ENCODE measurements at regions not wholly inside any gene's neighbourhood (a gene's known extent, or its start where the extent isn't known, plus 50 kb on each side); places are given as distances from the start of the nearest gene placed in this dataset.

DNA sequence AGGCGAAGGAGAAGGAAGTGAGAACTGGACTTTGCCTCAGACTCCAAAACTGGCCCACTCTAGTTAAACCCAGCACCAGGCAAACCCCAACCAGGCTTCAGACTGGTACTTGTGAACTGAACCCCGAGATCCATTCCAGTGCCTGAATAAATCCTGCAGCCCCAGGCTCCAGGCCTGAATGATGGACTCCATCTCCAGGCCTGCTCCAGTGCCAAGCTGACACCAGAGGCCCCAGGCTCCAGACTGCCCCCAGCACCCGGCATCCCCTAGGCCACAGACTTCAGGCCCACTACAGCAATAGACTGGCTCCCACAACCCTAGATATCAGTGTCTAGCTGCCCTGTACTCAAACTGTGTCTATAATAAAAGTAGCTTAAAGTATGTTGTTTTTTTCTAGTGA lies 406.8 kb downstream of the FAM181B start:
- TF ChIP-seq NFIC (IDR thresholded peaks at IDR 0.05) (no peak), CREB1 (IDR thresholded peaks at IDR 0.05; ENCODE audit: low read depth) (no peak), TEAD4 (IDR thresholded peaks at IDR 0.05) (no peak), FOXM1 (IDR thresholded peaks at IDR 0.05; ENCODE audit: borderline replicate concordance, low read depth) (no peak), RAD21 (IDR thresholded peaks at IDR 0.05; ENCODE audit: low read depth) (no peak), TCF12 (IDR thresholded peaks at IDR 0.05; ENCODE audit: low read depth) (no peak), YY1 (IDR thresholded peaks at IDR 0.05; ENCODE audit: low read depth) (no peak), EP300 (IDR thresholded peaks at IDR 0.05; ENCODE audit: borderline replicate concordance) (no peak), EGR1 (IDR thresholded peaks at IDR 0.05) (no peak), ZBTB7A (IDR thresholded peaks at IDR 0.05; ENCODE audit: low read depth) (no peak), CEBPB (IDR thresholded peaks at IDR 0.05) (no peak), TAF1 (IDR thresholded peaks at IDR 0.05; ENCODE audit: low read depth) (no peak)
- TF ChIP-seq, protein P1, sequence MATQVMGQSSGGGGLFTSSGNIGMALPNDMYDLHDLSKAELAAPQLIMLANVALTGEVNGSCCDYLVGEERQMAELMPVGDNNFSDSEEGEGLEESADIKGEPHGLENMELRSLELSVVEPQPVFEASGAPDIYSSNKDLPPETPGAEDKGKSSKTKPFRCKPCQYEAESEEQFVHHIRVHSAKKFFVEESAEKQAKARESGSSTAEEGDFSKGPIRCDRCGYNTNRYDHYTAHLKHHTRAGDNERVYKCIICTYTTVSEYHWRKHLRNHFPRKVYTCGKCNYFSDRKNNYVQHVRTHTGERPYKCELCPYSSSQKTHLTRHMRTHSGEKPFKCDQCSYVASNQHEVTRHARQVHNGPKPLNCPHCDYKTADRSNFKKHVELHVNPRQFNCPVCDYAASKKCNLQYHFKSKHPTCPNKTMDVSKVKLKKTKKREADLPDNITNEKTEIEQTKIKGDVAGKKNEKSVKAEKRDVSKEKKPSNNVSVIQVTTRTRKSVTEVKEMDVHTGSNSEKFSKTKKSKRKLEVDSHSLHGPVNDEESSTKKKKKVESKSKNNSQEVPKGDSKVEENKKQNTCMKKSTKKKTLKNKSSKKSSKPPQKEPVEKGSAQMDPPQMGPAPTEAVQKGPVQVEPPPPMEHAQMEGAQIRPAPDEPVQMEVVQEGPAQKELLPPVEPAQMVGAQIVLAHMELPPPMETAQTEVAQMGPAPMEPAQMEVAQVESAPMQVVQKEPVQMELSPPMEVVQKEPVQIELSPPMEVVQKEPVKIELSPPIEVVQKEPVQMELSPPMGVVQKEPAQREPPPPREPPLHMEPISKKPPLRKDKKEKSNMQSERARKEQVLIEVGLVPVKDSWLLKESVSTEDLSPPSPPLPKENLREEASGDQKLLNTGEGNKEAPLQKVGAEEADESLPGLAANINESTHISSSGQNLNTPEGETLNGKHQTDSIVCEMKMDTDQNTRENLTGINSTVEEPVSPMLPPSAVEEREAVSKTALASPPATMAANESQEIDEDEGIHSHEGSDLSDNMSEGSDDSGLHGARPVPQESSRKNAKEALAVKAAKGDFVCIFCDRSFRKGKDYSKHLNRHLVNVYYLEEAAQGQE (IDR thresholded peaks at IDR 0.05; ENCODE audit: low read depth) = no peak
- TF ChIP-seq, protein P2, sequence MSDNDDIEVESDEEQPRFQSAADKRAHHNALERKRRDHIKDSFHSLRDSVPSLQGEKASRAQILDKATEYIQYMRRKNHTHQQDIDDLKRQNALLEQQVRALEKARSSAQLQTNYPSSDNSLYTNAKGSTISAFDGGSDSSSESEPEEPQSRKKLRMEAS (IDR thresholded peaks at IDR 0.05) = no peak
- TF ChIP-seq, protein P3, sequence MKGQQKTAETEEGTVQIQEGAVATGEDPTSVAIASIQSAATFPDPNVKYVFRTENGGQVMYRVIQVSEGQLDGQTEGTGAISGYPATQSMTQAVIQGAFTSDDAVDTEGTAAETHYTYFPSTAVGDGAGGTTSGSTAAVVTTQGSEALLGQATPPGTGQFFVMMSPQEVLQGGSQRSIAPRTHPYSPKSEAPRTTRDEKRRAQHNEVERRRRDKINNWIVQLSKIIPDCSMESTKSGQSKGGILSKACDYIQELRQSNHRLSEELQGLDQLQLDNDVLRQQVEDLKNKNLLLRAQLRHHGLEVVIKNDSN (IDR thresholded peaks at IDR 0.05) = no peak

DNA sequence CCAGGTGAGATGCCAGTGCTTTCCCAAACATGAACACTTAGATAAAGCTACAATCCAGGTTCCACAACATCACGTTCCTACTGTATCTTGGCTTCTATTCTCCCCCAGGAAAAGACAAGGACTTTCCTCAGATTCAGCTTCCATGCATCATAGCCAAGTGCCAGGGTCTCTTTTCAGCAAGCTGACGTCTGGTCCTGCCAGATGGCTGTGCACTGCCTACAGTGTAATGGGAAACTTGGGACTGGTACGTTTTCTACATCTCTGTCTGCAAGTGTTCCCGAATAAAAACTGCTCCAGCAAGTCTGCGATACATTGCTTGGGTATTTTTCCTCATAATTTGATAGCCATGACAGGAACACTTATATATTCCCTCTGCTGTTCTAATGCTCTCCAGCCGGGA lies 412.5 kb downstream of the FAM181B start:
- no peak for TF ChIP-seq CEBPB (IDR thresholded peaks at IDR 0.05)
- TF ChIP-seq, protein P1 (IDR thresholded peaks at IDR 0.05; ENCODE audit: low read depth) = no peak
- TF ChIP-seq, protein P2 (IDR thresholded peaks at IDR 0.05) = no peak
- TF ChIP-seq EGR1 (IDR thresholded peaks at IDR 0.05) = no peak
- no peak for TF ChIP-seq EP300 (IDR thresholded peaks at IDR 0.05; ENCODE audit: borderline replicate concordance)
- no peak for TF ChIP-seq TEAD4 (IDR thresholded peaks at IDR 0.05)
- no peak for TF ChIP-seq TCF12 (IDR thresholded peaks at IDR 0.05; ENCODE audit: low read depth)
- no peak for TF ChIP-seq ZBTB7A (IDR thresholded peaks at IDR 0.05; ENCODE audit: low read depth)
- TF ChIP-seq YY1 (IDR thresholded peaks at IDR 0.05; ENCODE audit: low read depth) = no peak
- no peak for TF ChIP-seq FOXM1 (IDR thresholded peaks at IDR 0.05; ENCODE audit: borderline replicate concordance, low read depth)
- TF ChIP-seq, protein P3 (IDR thresholded peaks at IDR 0.05) = no peak
- no peak for TF ChIP-seq CREB1 (IDR thresholded peaks at IDR 0.05; ENCODE audit: low read depth)
- no peak for TF ChIP-seq RAD21 (IDR thresholded peaks at IDR 0.05; ENCODE audit: low read depth)
- TF ChIP-seq NFIC (IDR thresholded peaks at IDR 0.05) = no peak
- no peak for TF ChIP-seq TAF1 (IDR thresholded peaks at IDR 0.05; ENCODE audit: low read depth)

DNA sequence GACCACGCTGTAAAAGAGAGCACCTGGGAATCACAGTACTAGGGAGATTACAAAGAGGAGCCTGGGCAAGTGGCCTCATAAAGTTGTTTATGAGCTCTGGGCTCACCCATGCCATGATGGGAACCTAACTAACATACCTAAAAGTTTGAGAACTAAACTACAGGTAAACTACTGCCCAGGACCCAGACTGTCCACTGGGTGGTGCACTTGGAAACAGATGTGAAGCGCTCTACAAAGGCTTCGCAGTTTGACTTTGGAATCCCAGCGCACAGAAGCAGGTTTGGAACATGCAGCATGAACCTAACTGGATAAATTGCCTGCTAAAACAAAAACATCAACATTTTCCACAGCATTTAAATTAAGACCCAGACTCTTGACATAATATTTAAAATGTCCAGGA lies 418.6 kb downstream of the FAM181B start:
- TF ChIP-seq FOXM1 (IDR thresholded peaks at IDR 0.05; ENCODE audit: borderline replicate concordance, low read depth) (no peak), RAD21 (IDR thresholded peaks at IDR 0.05; ENCODE audit: low read depth) (peak; percentile 28; the same call in 1 of the 2 replicates)

DNA sequence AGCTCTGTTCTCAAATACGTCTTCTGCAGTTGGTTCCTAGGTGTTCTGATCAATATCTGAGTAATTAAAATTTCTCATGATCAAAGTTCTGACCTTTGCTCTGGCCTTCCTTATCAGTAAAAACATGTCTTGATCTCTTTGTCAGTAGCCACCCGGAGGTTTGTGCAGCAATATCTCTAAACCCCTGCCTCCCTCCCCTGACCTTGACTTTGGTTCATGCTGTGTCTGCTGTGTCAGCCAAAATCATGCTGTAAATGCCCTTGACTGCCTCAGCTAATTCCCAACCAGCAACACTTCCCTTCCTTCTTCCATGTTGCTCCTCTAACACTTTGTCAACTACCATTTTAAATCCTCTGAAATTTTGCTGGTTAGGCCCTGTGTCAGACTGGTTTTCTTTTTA lies 424.7 kb downstream of the FAM181B start:
- TF ChIP-seq RAD21 (IDR thresholded peaks at IDR 0.05; ENCODE audit: low read depth) (no peak), TEAD4 (IDR thresholded peaks at IDR 0.05) (no peak), YY1 (IDR thresholded peaks at IDR 0.05; ENCODE audit: low read depth) (no peak), CREB1 (IDR thresholded peaks at IDR 0.05; ENCODE audit: low read depth) (no peak), TAF1 (IDR thresholded peaks at IDR 0.05; ENCODE audit: low read depth) (no peak), EP300 (IDR thresholded peaks at IDR 0.05; ENCODE audit: borderline replicate concordance) (no peak), TCF12 (IDR thresholded peaks at IDR 0.05; ENCODE audit: low read depth) (no peak), CEBPB (IDR thresholded peaks at IDR 0.05) (no peak), NFIC (IDR thresholded peaks at IDR 0.05) (no peak), EGR1 (IDR thresholded peaks at IDR 0.05) (no peak), FOXM1 (IDR thresholded peaks at IDR 0.05; ENCODE audit: borderline replicate concordance, low read depth) (no peak)
- TF ChIP-seq, protein P1 (IDR thresholded peaks at IDR 0.05; ENCODE audit: low read depth) = no peak
- TF ChIP-seq, protein P2 (IDR thresholded peaks at IDR 0.05) = no peak

Data from Ishikawa (cell line).